ENCODE measurements at regions not wholly inside any gene's neighbourhood (a gene's known extent, or its start where the extent isn't known, plus 50 kb on each side); places are given as distances from the start of the nearest gene placed in this dataset.

GRCh38 chr1:187234706-187235105, 406.0 kb downstream of the PLA2G4A start:
- no peak for DNase-seq (ENCODE audit: low read depth in 2 of 3, low spot score in 1 of 3)

- DNase-seq (ENCODE audit: low read depth in 2 of 3, low spot score in 1 of 3) = no peak
Measured at GRCh38 chr1:187236199-187236598, 407.4 kb downstream of the PLA2G4A start.

- DNase-seq (ENCODE audit: low read depth in 2 of 3, low spot score in 1 of 3) = no peak
Measured at GRCh38 chr1:187236676-187237075, 407.9 kb downstream of the PLA2G4A start.

- no peak for DNase-seq (ENCODE audit: low read depth in 2 of 3, low spot score in 1 of 3)
Measured at GRCh38 chr1:187237542-187237941, 408.8 kb downstream of the PLA2G4A start.

- DNase-seq (ENCODE audit: low read depth in 2 of 3, low spot score in 1 of 3) = no peak
Measured at GRCh38 chr1:187241971-187242370, 413.2 kb downstream of the PLA2G4A start.

- DNase-seq (ENCODE audit: low read depth in 2 of 3, low spot score in 1 of 3) = no peak
Measured at GRCh38 chr1:187244623-187245022, 415.9 kb downstream of the PLA2G4A start.

- no peak for DNase-seq (ENCODE audit: low read depth in 2 of 3, low spot score in 1 of 3)
Measured at GRCh38 chr1:187245201-187245600, 416.5 kb downstream of the PLA2G4A start.

- no peak for DNase-seq (ENCODE audit: low read depth in 2 of 3, low spot score in 1 of 3)
Measured at GRCh38 chr1:187249196-187249595, 420.4 kb downstream of the PLA2G4A start.

GRCh38 chr1:187252923-187253322, 424.2 kb downstream of the PLA2G4A start:
- DNase-seq (ENCODE audit: low read depth in 2 of 3, low spot score in 1 of 3) = no peak

GRCh38 chr1:187257476-187257875, 428.7 kb downstream of the PLA2G4A start:
- no peak for DNase-seq (ENCODE audit: low read depth in 2 of 3, low spot score in 1 of 3)

GRCh38 chr1:187261637-187262036, 432.9 kb downstream of the PLA2G4A start:
- no peak for DNase-seq (ENCODE audit: low read depth in 2 of 3, low spot score in 1 of 3)

- no peak for DNase-seq (ENCODE audit: low read depth in 2 of 3, low spot score in 1 of 3)
Measured at GRCh38 chr1:187262731-187263130, 434.0 kb downstream of the PLA2G4A start.

GRCh38 chr1:187264995-187265602, 436.4 kb downstream of the PLA2G4A start:
- DNase-seq (ENCODE audit: low read depth in 2 of 3, low spot score in 1 of 3) = no peak

- DNase-seq (ENCODE audit: low read depth in 2 of 3, low spot score in 1 of 3) = no peak
Measured at GRCh38 chr1:187266051-187266450, 437.3 kb downstream of the PLA2G4A start.

- no peak for DNase-seq (ENCODE audit: low read depth in 2 of 3, low spot score in 1 of 3)
Measured at GRCh38 chr1:187267827-187268226, 439.1 kb downstream of the PLA2G4A start.

GRCh38 chr1:187270256-187270655, 441.5 kb downstream of the PLA2G4A start:
- no peak for DNase-seq (ENCODE audit: low read depth in 2 of 3, low spot score in 1 of 3)

GRCh38 chr1:187275346-187275745, 446.6 kb downstream of the PLA2G4A start:
- DNase-seq (ENCODE audit: low read depth in 2 of 3, low spot score in 1 of 3) = no peak

- DNase-seq (ENCODE audit: low read depth in 2 of 3, low spot score in 1 of 3) = no peak
Measured at GRCh38 chr1:187275985-187276575, 447.3 kb downstream of the PLA2G4A start.

GRCh38 chr1:187276677-187277076, 447.9 kb downstream of the PLA2G4A start:
- DNase-seq (ENCODE audit: low read depth in 2 of 3, low spot score in 1 of 3) = no peak

GRCh38 chr1:187280031-187280430, 451.3 kb downstream of the PLA2G4A start:
- DNase-seq (ENCODE audit: low read depth in 2 of 3, low spot score in 1 of 3) = no peak

GRCh38 chr1:187281085-187281484, 452.3 kb downstream of the PLA2G4A start:
- no peak for DNase-seq (ENCODE audit: low read depth in 2 of 3, low spot score in 1 of 3)

- DNase-seq (ENCODE audit: low read depth in 2 of 3, low spot score in 1 of 3) = no peak
Measured at GRCh38 chr1:187283984-187284383, 455.2 kb downstream of the PLA2G4A start.

Measured in stimulated activated CD4-positive, alpha-beta T cell treated with anti-CD3 and anti-CD28 coated beads, Interleukin-12 subunit alpha, Interleukin-12 subunit beta, amount 100 ng/mL, for 48 hours (primary cell).